Left ventricle myocardium superior (tissue), 1 donor: ENCODE measurements at regions not wholly inside any gene's neighbourhood (a gene's known extent, or its start where the extent isn't known, plus 50 kb on each side); places are given as distances from the start of the nearest gene placed in this dataset.

Experiments
- ATAC-seq: fragments of 200-7000 bp; cut with Tn5 transposase; one replicate; pipeline ENCODE4 v1.9.1; 2020; ENCODE audit warnings: mild to moderate bottlenecking, moderate library complexity
- DNase-seq: peaks from one replicate; pipeline ENCODE4 v3.0.0-alpha.2; 2020
- intact Hi-C: fragments of 100-400 bp; cut with micrococcal nuclease; formaldehyde crosslinking; loops from one replicate; pipeline ENCODE4 v1.11.0; 2022
- donor health status: DM: no; HTN: yes; CAD: no; lungs with severe emphysema.

GRCh38 chr18:25735459-25735858 is 355.0 kb downstream of the SS18 start:
- ATAC-seq = no peak
- intact Hi-C loops = no loop called here
- no peak for DNase-seq

GRCh38 chr18:25734336-25734735 is 356.1 kb downstream of the SS18 start:
- no peak for ATAC-seq
- no peak for DNase-seq
- intact Hi-C loops = no loop called here

GRCh38 chr18:25732862-25733261 is 357.6 kb downstream of the SS18 start:
- ATAC-seq (no peak), DNase-seq (no peak)
- intact Hi-C loops = no loop called here

- intact Hi-C loops = no loop called here
These were observed 361.3 kb downstream of the SS18 start for GRCh38 chr18:25729072-25729471.

GRCh38 chr18:25727281-25727985 is 363.0 kb downstream of the SS18 start:
- intact Hi-C loops = no loop called here

More at GRCh38 chr18:25729072-25729471, 361.3 kb downstream of the SS18 start:
- ATAC-seq (no peak), DNase-seq (no peak)

GRCh38 chr18:25726298-25726697 is 364.1 kb downstream of the SS18 start:
- DNase-seq (no peak), ATAC-seq (no peak)
- intact Hi-C loops = no loop called here

More at GRCh38 chr18:25727281-25727985, 363.0 kb downstream of the SS18 start:
- no peak for DNase-seq
- no peak for ATAC-seq

- intact Hi-C loops = no loop called here
- ATAC-seq (no peak), DNase-seq (no peak)
These were observed 364.9 kb downstream of the SS18 start for GRCh38 chr18:25725501-25725900.

- no peak for DNase-seq
- intact Hi-C loops = no loop called here
- ATAC-seq = no peak
These were observed 365.4 kb downstream of the SS18 start for GRCh38 chr18:25724997-25725396.

GRCh38 chr18:25724121-25724520 is 366.3 kb downstream of the SS18 start:
- intact Hi-C loops = no loop called here
- DNase-seq = no peak
- no peak for ATAC-seq

- intact Hi-C loops = no loop called here
- ATAC-seq (no peak), DNase-seq (no peak)
These were observed 361.1 kb upstream of the ZNF521 start for GRCh38 chr18:25713103-25713502.

- ATAC-seq (no peak), DNase-seq (no peak)
- intact Hi-C loops = no loop called here
These were observed 359.0 kb upstream of the ZNF521 start for GRCh38 chr18:25710981-25711380.

- no peak for DNase-seq
- ATAC-seq = no peak
- intact Hi-C loops = no loop called here
These were observed 353.7 kb upstream of the ZNF521 start for GRCh38 chr18:25705650-25706049.

GRCh38 chr18:25704494-25704893 is 352.5 kb upstream of the ZNF521 start:
- intact Hi-C loops = no loop called here
- no peak for DNase-seq
- ATAC-seq = no peak

GRCh38 chr18:25704071-25704470 is 352.1 kb upstream of the ZNF521 start:
- intact Hi-C loops = no loop called here
- DNase-seq (no peak), ATAC-seq (no peak)

- DNase-seq (no peak), ATAC-seq (no peak)
- intact Hi-C loops = no loop called here
These were observed 349.9 kb upstream of the ZNF521 start for GRCh38 chr18:25701821-25702220.

- DNase-seq (no peak), ATAC-seq (no peak)
- intact Hi-C loops = no loop called here
These were observed 335.1 kb upstream of the ZNF521 start for GRCh38 chr18:25686960-25687500.

GRCh38 chr18:25685088-25685487 is 333.1 kb upstream of the ZNF521 start:
- intact Hi-C loops = no loop called here
- DNase-seq (no peak), ATAC-seq (no peak)

- no peak for ATAC-seq
- intact Hi-C loops = no loop called here
- DNase-seq = no peak
These were observed 327.5 kb upstream of the ZNF521 start for GRCh38 chr18:25679491-25679890.

GRCh38 chr18:25678221-25678620 is 326.3 kb upstream of the ZNF521 start:
- ATAC-seq = no peak
- intact Hi-C loops = no loop called here
- no peak for DNase-seq

GRCh38 chr18:25675123-25675850 is 323.3 kb upstream of the ZNF521 start:
- ATAC-seq = no peak
- DNase-seq = no peak
- intact Hi-C loops = no loop called here

- intact Hi-C loops = no loop called here
- ATAC-seq (no peak), DNase-seq (no peak)
These were observed 322.2 kb upstream of the ZNF521 start for GRCh38 chr18:25674183-25674582.
